ENCODE measurements at regions not wholly inside any gene's neighbourhood (a gene's known extent, or its start where the extent isn't known, plus 50 kb on each side); places are given as distances from the start of the nearest gene placed in this dataset.

DNA sequence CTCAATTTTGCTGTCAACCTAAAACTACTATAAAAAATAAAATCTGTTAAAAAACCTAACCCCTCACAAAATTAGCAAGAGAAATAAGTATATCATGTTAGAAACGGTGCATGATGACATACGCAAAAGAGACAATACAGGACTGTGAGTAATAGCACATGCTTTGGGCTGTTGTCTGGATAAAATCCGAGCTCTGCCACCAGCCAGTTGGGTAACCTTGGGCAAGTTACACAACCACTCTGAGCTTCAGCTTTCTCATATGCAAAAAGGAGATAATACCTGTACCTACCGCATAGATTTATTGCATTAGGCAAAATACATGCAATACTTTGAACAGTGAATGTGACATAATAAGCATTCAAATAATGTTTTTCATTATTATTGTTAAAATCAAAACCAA, 481.7 kb downstream of the TLE1 start:
- TF ChIP-seq POLR2AphosphoS5 (IDR thresholded peaks at IDR 0.05; ENCODE audit: low read depth, low read length), result no peak
- no peak for TF ChIP-seq SIN3A (IDR thresholded peaks at IDR 0.05; ENCODE audit: borderline replicate concordance, insufficient read depth, low read length)
- no peak for TF ChIP-seq TAF1 (IDR thresholded peaks at IDR 0.05; ENCODE audit: borderline replicate concordance, insufficient read depth, low read length)
- TF ChIP-seq, protein P1, sequence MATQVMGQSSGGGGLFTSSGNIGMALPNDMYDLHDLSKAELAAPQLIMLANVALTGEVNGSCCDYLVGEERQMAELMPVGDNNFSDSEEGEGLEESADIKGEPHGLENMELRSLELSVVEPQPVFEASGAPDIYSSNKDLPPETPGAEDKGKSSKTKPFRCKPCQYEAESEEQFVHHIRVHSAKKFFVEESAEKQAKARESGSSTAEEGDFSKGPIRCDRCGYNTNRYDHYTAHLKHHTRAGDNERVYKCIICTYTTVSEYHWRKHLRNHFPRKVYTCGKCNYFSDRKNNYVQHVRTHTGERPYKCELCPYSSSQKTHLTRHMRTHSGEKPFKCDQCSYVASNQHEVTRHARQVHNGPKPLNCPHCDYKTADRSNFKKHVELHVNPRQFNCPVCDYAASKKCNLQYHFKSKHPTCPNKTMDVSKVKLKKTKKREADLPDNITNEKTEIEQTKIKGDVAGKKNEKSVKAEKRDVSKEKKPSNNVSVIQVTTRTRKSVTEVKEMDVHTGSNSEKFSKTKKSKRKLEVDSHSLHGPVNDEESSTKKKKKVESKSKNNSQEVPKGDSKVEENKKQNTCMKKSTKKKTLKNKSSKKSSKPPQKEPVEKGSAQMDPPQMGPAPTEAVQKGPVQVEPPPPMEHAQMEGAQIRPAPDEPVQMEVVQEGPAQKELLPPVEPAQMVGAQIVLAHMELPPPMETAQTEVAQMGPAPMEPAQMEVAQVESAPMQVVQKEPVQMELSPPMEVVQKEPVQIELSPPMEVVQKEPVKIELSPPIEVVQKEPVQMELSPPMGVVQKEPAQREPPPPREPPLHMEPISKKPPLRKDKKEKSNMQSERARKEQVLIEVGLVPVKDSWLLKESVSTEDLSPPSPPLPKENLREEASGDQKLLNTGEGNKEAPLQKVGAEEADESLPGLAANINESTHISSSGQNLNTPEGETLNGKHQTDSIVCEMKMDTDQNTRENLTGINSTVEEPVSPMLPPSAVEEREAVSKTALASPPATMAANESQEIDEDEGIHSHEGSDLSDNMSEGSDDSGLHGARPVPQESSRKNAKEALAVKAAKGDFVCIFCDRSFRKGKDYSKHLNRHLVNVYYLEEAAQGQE (IDR thresholded peaks at IDR 0.05; ENCODE audit: insufficient read depth in 1 of 2, low read depth in 2 of 2, low read length in 2 of 2), result no peak
- TF ChIP-seq FOXP2 (optimal IDR thresholded peaks at IDR 0.05; ENCODE audit: borderline replicate concordance, extremely low read depth, extremely low read length, insufficient read depth), result no peak
